CD14-positive monocyte (primary cell): ENCODE measurements at regions not wholly inside any gene's neighbourhood (a gene's known extent, or its start where the extent isn't known, plus 50 kb on each side); places are given as distances from the start of the nearest gene placed in this dataset.

Experiments
- DNase-seq, 3 donors: peaks; one replicate each; pipeline ENCODE4 v3.0.0-alpha.2; 2011 to 2022
- H2AFZ ChIP-seq: 2 replicates; pipeline ENCODE4 v1.6.0; 2012; ENCODE audit warnings: mild to moderate bottlenecking, low read depth, low read length, inconsistent platforms; ENCODE audit not compliant: insufficient read depth, poor library complexity, severe bottlenecking
- H3K27ac ChIP-seq, 2 donors: 1 replicate in 1 of 2; 2 replicates in 1 of 2; pipeline ENCODE4 v1.5.1; 2012 to 2013; ENCODE audit warnings: low read length in 2 of 2, control low read depth in 1 of 2, inconsistent platforms in 1 of 2, low read depth in 1 of 2, mild to moderate bottlenecking in 1 of 2
- H3K27me3 ChIP-seq, 2 donors: one replicate each; pipeline versions ENCODE4 v1.6.0 to v1.6.1; 2011 to 2013; ENCODE audit warnings: low read length in 2 of 2; ENCODE audit not compliant: control insufficient read depth in 2 of 2, insufficient read depth in 2 of 2
- H3K36me3 ChIP-seq, 2 donors: replicated peaks in 1 of 2; 1 replicate in 1 of 2; 2 replicates in 1 of 2; pipeline versions ENCODE4 v1.5.1 to v1.6.1; 2012 to 2013; ENCODE audit warnings: low read length in 2 of 2, control low read depth in 1 of 2, inconsistent platforms in 1 of 2, mild to moderate bottlenecking in 1 of 2; ENCODE audit not compliant: insufficient read depth in 2 of 2, control insufficient read depth in 1 of 2
- H3K4me1 ChIP-seq, 2 donors: 1 replicate in 1 of 2; 2 replicates in 1 of 2; pipeline versions ENCODE4 v1.5.1 to v1.6.1; 2012 to 2013; ENCODE audit warnings: low read length in 2 of 2, control low read depth in 1 of 2, inconsistent platforms in 1 of 2, mild to moderate bottlenecking in 1 of 2, moderate library complexity in 1 of 2; ENCODE audit not compliant: insufficient read depth in 2 of 2, control insufficient read depth in 1 of 2
- H3K4me2 ChIP-seq: replicated peaks from 2 replicates; pipeline ENCODE3; 2012; ENCODE audit warnings: low read length, moderate library complexity, mild to moderate bottlenecking; ENCODE audit not compliant: poor library complexity, severe bottlenecking; ENCODE audit errors: extremely low read depth
- H3K4me3 ChIP-seq, 3 experiments: fragments of 200-600 bp in 1 of 3; sonication (generic) in 1 of 3; replicated peaks in 1 of 3; 1 replicate in 2 of 3; 2 replicates in 1 of 3; pipeline ENCODE4 v1.5.1; 2011 to 2013; ENCODE audit warnings: low read length in 3 of 3, mild to moderate bottlenecking in 3 of 3, control low read depth in 2 of 3, low read depth in 2 of 3, inconsistent platforms in 1 of 3, moderate library complexity in 1 of 3
- H3K79me2 ChIP-seq: 2 replicates; pipeline ENCODE4 v1.6.0; 2012; ENCODE audit warnings: mild to moderate bottlenecking, control low read depth, inconsistent platforms, low read length, moderate library complexity; ENCODE audit not compliant: insufficient read depth
- H3K9ac ChIP-seq: 2 replicates; pipeline ENCODE4 v1.6.0; 2017; ENCODE audit warnings: low read length, mild to moderate bottlenecking; ENCODE audit not compliant: insufficient read depth, poor library complexity, severe bottlenecking
- H3K9me3 ChIP-seq, 2 donors: replicated peaks in 1 of 2; 1 replicate in 1 of 2; 2 replicates in 1 of 2; pipeline versions ENCODE4 v1.5.1 to v1.6.1; 2012 to 2013; ENCODE audit warnings: low read length in 2 of 2, control low read depth in 1 of 2; ENCODE audit not compliant: control insufficient read depth in 1 of 2, insufficient read depth in 1 of 2
- H4K20me1 ChIP-seq: 2 replicates; pipeline ENCODE4 v1.6.0; 2012; ENCODE audit warnings: mild to moderate bottlenecking, low read length, control low read depth, moderate library complexity; ENCODE audit not compliant: insufficient read depth
- H3K27ac Mint-ChIP-seq, 7 donors: one replicate each; pipeline ENCODE4 v1.8.0; 2020; ENCODE audit warnings: mild to moderate bottlenecking in 7 of 7, mixed read lengths in 7 of 7, moderate library complexity in 6 of 7, inconsistent platforms in 2 of 7
- H3K27me3 Mint-ChIP-seq, 3 donors: one replicate each; pipeline ENCODE4 v1.8.0; 2021 to 2022; ENCODE audit warnings: low read depth in 3 of 3, mild to moderate bottlenecking in 3 of 3, mixed read lengths in 3 of 3, moderate library complexity in 3 of 3, inconsistent platforms in 1 of 3
- H3K36me3 Mint-ChIP-seq, 2 donors: one replicate each; pipeline ENCODE4 v1.8.0; 2020; ENCODE audit warnings: mixed read lengths in 2 of 2, inconsistent platforms in 1 of 2, mild to moderate bottlenecking in 1 of 2
- H3K4me1 Mint-ChIP-seq: one replicate; pipeline ENCODE4 v1.8.0; 2020; ENCODE audit warnings: mild to moderate bottlenecking, mixed read lengths
- H3K4me3 Mint-ChIP-seq, 2 donors: one replicate each; pipeline ENCODE4 v1.8.0; 2020; ENCODE audit warnings: mild to moderate bottlenecking in 2 of 2, mixed read lengths in 2 of 2, moderate library complexity in 1 of 2
- H3K9me3 Mint-ChIP-seq, 7 donors: one replicate each; pipeline ENCODE4 v1.8.0; 2020 to 2022; ENCODE audit warnings: mixed read lengths in 7 of 7, mild to moderate bottlenecking in 6 of 7, moderate library complexity in 6 of 7, inconsistent platforms in 2 of 7
- WGBS: methylation state at CpG from one replicate; pipeline ENCODE4 v1.1.5; 2013; ENCODE audit warnings: missing lambda C conversion rate; ENCODE audit not compliant: insufficient coverage; 5-methylcytosine and 5-hydroxymethylcytosine counted together
- intact Hi-C, 2 donors: fragments of 100-400 bp; cut with micrococcal nuclease; formaldehyde crosslinking; loops; one replicate each; pipeline versions ENCODE4 v1.15.0 to v1.15.1; 2023
- TF ChIP-seq, protein P1 (sequence below): fragments of 200-600 bp; IDR thresholded peaks from one replicate; pipeline ENCODE4 v1.8.0; 2022; ENCODE audit warnings: antibody characterized with exemption, mild to moderate bottlenecking

DNA sequence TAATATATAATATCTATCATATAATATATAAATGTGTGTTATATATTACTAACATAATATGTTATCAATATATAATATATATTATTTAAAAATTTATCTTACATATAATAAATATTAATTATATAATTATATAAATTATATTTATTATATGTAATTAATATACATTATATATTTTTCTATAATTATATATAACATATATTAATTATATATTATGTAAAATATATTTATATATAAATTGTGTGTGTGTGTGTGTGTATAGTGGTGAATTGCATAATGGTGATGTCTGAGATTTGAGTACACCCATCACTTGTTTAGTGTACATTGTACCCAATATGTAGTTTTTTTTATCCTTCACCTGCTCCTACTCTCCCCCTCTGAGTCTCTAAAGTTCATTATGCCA, 205.9 kb upstream of the KCNG1 start:
- intact Hi-C loops = loop anchor here in 1 of 2 donors (10.0 kb wide), 1 partner anchor 366 kb away; no protein-coding TSS in a partner anchor

DNA sequence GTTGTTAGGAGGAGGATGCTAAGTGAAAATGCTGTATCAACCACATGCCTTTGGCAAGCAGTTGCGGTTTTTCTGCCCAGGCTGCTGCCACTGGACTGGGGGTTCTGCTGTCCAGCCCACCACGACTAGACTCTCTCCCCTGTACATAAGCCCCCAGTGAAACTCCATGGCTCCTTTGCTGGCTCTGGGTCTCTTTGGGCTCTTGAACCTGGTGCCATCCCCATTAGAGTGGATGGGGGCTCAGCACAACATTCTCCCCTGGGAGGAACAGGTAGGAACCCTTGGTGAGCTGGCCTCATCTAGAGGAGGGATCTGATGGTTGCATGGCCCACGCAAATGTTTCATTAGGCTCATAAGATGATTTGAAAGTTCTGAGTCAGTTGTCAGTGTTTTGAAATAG, 204.8 kb upstream of the KCNG1 start:
- no peak for DNase-seq
- H3K4me2 ChIP-seq = no peak overlapping the region
- H3K79me2 ChIP-seq = no peaks in the 10 kb centered on the region
- TF ChIP-seq, protein P1, sequence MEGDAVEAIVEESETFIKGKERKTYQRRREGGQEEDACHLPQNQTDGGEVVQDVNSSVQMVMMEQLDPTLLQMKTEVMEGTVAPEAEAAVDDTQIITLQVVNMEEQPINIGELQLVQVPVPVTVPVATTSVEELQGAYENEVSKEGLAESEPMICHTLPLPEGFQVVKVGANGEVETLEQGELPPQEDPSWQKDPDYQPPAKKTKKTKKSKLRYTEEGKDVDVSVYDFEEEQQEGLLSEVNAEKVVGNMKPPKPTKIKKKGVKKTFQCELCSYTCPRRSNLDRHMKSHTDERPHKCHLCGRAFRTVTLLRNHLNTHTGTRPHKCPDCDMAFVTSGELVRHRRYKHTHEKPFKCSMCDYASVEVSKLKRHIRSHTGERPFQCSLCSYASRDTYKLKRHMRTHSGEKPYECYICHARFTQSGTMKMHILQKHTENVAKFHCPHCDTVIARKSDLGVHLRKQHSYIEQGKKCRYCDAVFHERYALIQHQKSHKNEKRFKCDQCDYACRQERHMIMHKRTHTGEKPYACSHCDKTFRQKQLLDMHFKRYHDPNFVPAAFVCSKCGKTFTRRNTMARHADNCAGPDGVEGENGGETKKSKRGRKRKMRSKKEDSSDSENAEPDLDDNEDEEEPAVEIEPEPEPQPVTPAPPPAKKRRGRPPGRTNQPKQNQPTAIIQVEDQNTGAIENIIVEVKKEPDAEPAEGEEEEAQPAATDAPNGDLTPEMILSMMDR = no peak
- H3K4me3 ChIP-seq = no peak overlapping the region
- H4K20me1 ChIP-seq = no peaks in the 10 kb centered on the region
- H3K36me3 Mint-ChIP-seq = no peaks in the 10 kb centered on the region
- no peaks in the 10 kb centered on the region for H3K36me3 ChIP-seq
- no peaks in the 10 kb centered on the region for H3K27me3 ChIP-seq
- H2AFZ ChIP-seq = no peak overlapping the region
- no peak overlapping the region for H3K27ac Mint-ChIP-seq
- H3K27me3 Mint-ChIP-seq = peaks cover 2 to 8% (median 5%) of the 10 kb centered on the region in 3 donors
- no peaks in the 10 kb centered on the region for H3K9me3 ChIP-seq
- no peak overlapping the region for H3K9ac ChIP-seq
- no peaks in the 10 kb centered on the region for H3K4me1 ChIP-seq
- WGBS = 100% methylated on average over 1 of the region's 3 CpGs
- H3K4me3 Mint-ChIP-seq = no peak overlapping the region
- no peaks in the 10 kb centered on the region for H3K4me1 Mint-ChIP-seq
- H3K9me3 Mint-ChIP-seq = peaks cover 0 to 2% (median 0%) of the 10 kb centered on the region in 7 donors
- intact Hi-C loops = loop anchor here in 1 of 2 donors (10.0 kb wide), 1 partner anchor 367 kb away; no protein-coding TSS in a partner anchor
- no peak overlapping the region for H3K27ac ChIP-seq

More for the DNA sequence above, 205.9 kb upstream of the KCNG1 start:
- Histone ChIP-seq H3K79me2 (no peaks in the 10 kb centered on the region), H3K27me3 (no peaks in the 10 kb centered on the region), H4K20me1 (no peaks in the 10 kb centered on the region), H2AFZ (no peak overlapping the region), H3K9ac (no peak overlapping the region), H3K27ac (no peak overlapping the region), H3K36me3 (no peaks in the 10 kb centered on the region), H3K9me3 (no peaks in the 10 kb centered on the region), H3K4me2 (no peak overlapping the region), H3K4me1 (no peaks in the 10 kb centered on the region), H3K4me3 (no peak overlapping the region)
- TF ChIP-seq, protein P1 = no peak
- peaks cover 1 to 8% (median 4%) of the 10 kb centered on the region in 3 donors for H3K27me3 Mint-ChIP-seq
- no peaks in the 10 kb centered on the region for H3K36me3 Mint-ChIP-seq
- H3K27ac Mint-ChIP-seq = no peak overlapping the region
- no peaks in the 10 kb centered on the region for H3K4me1 Mint-ChIP-seq
- no peak overlapping the region for H3K4me3 Mint-ChIP-seq
- DNase-seq = no peak
- peaks cover 0 to 2% (median 0%) of the 10 kb centered on the region in 7 donors for H3K9me3 Mint-ChIP-seq
